ENCODE measurements at regions not wholly inside any gene's neighbourhood (a gene's known extent, or its start where the extent isn't known, plus 50 kb on each side); places are given as distances from the start of the nearest gene placed in this dataset.

GRCh38 chr14:22472935-22473854 is 115.8 kb downstream of the DAD1 start:
- H3K27me3 ChIP-seq (ENCODE audit: insufficient read depth, low read length): peaks cover 24% of the 10 kb centered on the region
- H3K36me3 ChIP-seq (ENCODE audit: insufficient read depth, low read length): no peaks in the 10 kb centered on the region
- H4K20me1 ChIP-seq (ENCODE audit: insufficient read depth, low read length): no peaks in the 10 kb centered on the region
- peak; percentile 56 for TF ChIP-seq CTCF (IDR thresholded peaks at IDR 0.05; ENCODE audit: extremely low read depth, low read depth, low read length)
- H3K4me3 ChIP-seq (ENCODE audit: insufficient read depth, low read length): no peak overlapping the region
- no peak overlapping the region for H3K4me2 ChIP-seq (ENCODE audit: insufficient read depth, low read length)
- H3K27ac ChIP-seq (ENCODE audit: low read depth, low read length): no peak overlapping the region
- H3K4me1 ChIP-seq (ENCODE audit: insufficient read depth, low read length): peaks cover 6% of the 10 kb centered on the region
- no peaks in the 10 kb centered on the region for H3K79me2 ChIP-seq (ENCODE audit: insufficient read depth, low read length)
- H3K9me3 ChIP-seq (ENCODE audit: low read depth, low read length): no peaks in the 10 kb centered on the region
- H2AFZ ChIP-seq (ENCODE audit: low read length): no peak overlapping the region
- DNase-seq (ENCODE audit: insufficient read length, low spot score, missing footprints): peak; percentile 77

- Histone ChIP-seq H3K79me2 (ENCODE audit: insufficient read depth, low read length) (no peaks in the 10 kb centered on the region), H3K4me1 (ENCODE audit: insufficient read depth, low read length) (peaks cover 6% of the 10 kb centered on the region), H3K27ac (ENCODE audit: low read depth, low read length) (no peak overlapping the region), H3K36me3 (ENCODE audit: insufficient read depth, low read length) (no peaks in the 10 kb centered on the region), H2AFZ (ENCODE audit: low read length) (no peak overlapping the region), H3K9me3 (ENCODE audit: low read depth, low read length) (no peaks in the 10 kb centered on the region), H4K20me1 (ENCODE audit: insufficient read depth, low read length) (no peaks in the 10 kb centered on the region), H3K27me3 (ENCODE audit: insufficient read depth, low read length) (peaks cover 19% of the 10 kb centered on the region), H3K4me3 (ENCODE audit: insufficient read depth, low read length) (no peak overlapping the region), H3K4me2 (ENCODE audit: insufficient read depth, low read length) (no peak overlapping the region)
- no peak for TF ChIP-seq CTCF (IDR thresholded peaks at IDR 0.05; ENCODE audit: extremely low read depth, low read depth, low read length)
- no peak for DNase-seq (ENCODE audit: insufficient read length, low spot score, missing footprints)
These were observed 116.6 kb downstream of the DAD1 start for GRCh38 chr14:22472466-22472865.

- H3K27me3 ChIP-seq (ENCODE audit: insufficient read depth, low read length): peaks cover 15% of the 10 kb centered on the region
- no peak overlapping the region for H2AFZ ChIP-seq (ENCODE audit: low read length)
- H3K27ac ChIP-seq (ENCODE audit: low read depth, low read length): no peak overlapping the region
- H3K4me2 ChIP-seq (ENCODE audit: insufficient read depth, low read length): no peak overlapping the region
- peak; percentile 82 for DNase-seq (ENCODE audit: insufficient read length, low spot score, missing footprints)
- no peaks in the 10 kb centered on the region for H3K9me3 ChIP-seq (ENCODE audit: low read depth, low read length)
- H3K4me3 ChIP-seq (ENCODE audit: insufficient read depth, low read length): no peak overlapping the region
- H3K4me1 ChIP-seq (ENCODE audit: insufficient read depth, low read length): peaks cover 6% of the 10 kb centered on the region
- H3K36me3 ChIP-seq (ENCODE audit: insufficient read depth, low read length): no peaks in the 10 kb centered on the region
- H4K20me1 ChIP-seq (ENCODE audit: insufficient read depth, low read length): no peaks in the 10 kb centered on the region
- TF ChIP-seq CTCF (IDR thresholded peaks at IDR 0.05; ENCODE audit: extremely low read depth, low read depth, low read length): peak; percentile 54
- H3K79me2 ChIP-seq (ENCODE audit: insufficient read depth, low read length): no peaks in the 10 kb centered on the region
These were observed 117.4 kb downstream of the DAD1 start for GRCh38 chr14:22471545-22472121.

All from osteoblast (primary cell).